HUES48 (cell line): ENCODE measurements at regions not wholly inside any gene's neighbourhood (a gene's known extent, or its start where the extent isn't known, plus 50 kb on each side); places are given as distances from the start of the nearest gene placed in this dataset.

Experiments used
- H3K27ac ChIP-seq: one replicate; pipeline ENCODE4 v1.7.0; 2013; ENCODE audit warnings: low read depth, low read length, inconsistent platforms
- H3K27me3 ChIP-seq: 2 replicates; pipeline ENCODE4 v1.6.1; 2013; ENCODE audit warnings: mild to moderate bottlenecking, low read length; ENCODE audit not compliant: control insufficient read depth, insufficient read depth
- H3K36me3 ChIP-seq: 2 replicates; pipeline ENCODE4 v1.6.1; 2013; ENCODE audit warnings: low read length; ENCODE audit not compliant: control insufficient read depth, insufficient read depth
- H3K4me1 ChIP-seq: 2 replicates; pipeline ENCODE4 v1.6.1; 2013; ENCODE audit warnings: mild to moderate bottlenecking, low read length; ENCODE audit not compliant: control insufficient read depth, insufficient read depth
- H3K4me3 ChIP-seq: 2 replicates; pipeline ENCODE4 v1.5.1; 2013; ENCODE audit warnings: mild to moderate bottlenecking, low read depth, low read length
- H3K9ac ChIP-seq: 2 replicates; pipeline ENCODE4 v1.6.1; 2013; ENCODE audit warnings: mild to moderate bottlenecking, low read depth, low read length, moderate library complexity
- H3K9me3 ChIP-seq: 2 replicates; pipeline ENCODE4 v1.6.1; 2013; ENCODE audit warnings: low read length; ENCODE audit not compliant: control insufficient read depth, insufficient read depth

GRCh38 chr11:109155291-109155690 lies 266.7 kb upstream of the C11orf87 start:
- H3K27ac ChIP-seq, result no peak overlapping the region
- no peaks in the 10 kb centered on the region for H3K27me3 ChIP-seq
- H3K4me1 ChIP-seq, result no peaks in the 10 kb centered on the region
- H3K36me3 ChIP-seq, result no peaks in the 10 kb centered on the region
- no peak overlapping the region for H3K4me3 ChIP-seq
- H3K9ac ChIP-seq, result no peak overlapping the region
- H3K9me3 ChIP-seq, result no peaks in the 10 kb centered on the region

GRCh38 chr11:109165035-109165434 lies 257.0 kb upstream of the C11orf87 start:
- no peaks in the 10 kb centered on the region for H3K27me3 ChIP-seq
- no peak overlapping the region for H3K9ac ChIP-seq
- no peaks in the 10 kb centered on the region for H3K9me3 ChIP-seq
- no peaks in the 10 kb centered on the region for H3K36me3 ChIP-seq
- no peaks in the 10 kb centered on the region for H3K4me1 ChIP-seq
- H3K4me3 ChIP-seq, result no peak overlapping the region
- no peak overlapping the region for H3K27ac ChIP-seq

GRCh38 chr11:109166441-109166840 lies 255.5 kb upstream of the C11orf87 start:
- Histone ChIP-seq H3K27ac (no peak overlapping the region), H3K27me3 (no peaks in the 10 kb centered on the region)

GRCh38 chr11:109173504-109173903 lies 248.5 kb upstream of the C11orf87 start:
- Histone ChIP-seq H3K9ac (no peak overlapping the region), H3K4me1 (no peaks in the 10 kb centered on the region), H3K27ac (no peak overlapping the region), H3K36me3 (no peaks in the 10 kb centered on the region), H3K9me3 (no peaks in the 10 kb centered on the region), H3K4me3 (no peak overlapping the region), H3K27me3 (no peaks in the 10 kb centered on the region)

More at GRCh38 chr11:109166441-109166840, 255.5 kb upstream of the C11orf87 start:
- Histone ChIP-seq H3K4me3 (no peak overlapping the region), H3K36me3 (no peaks in the 10 kb centered on the region), H3K4me1 (no peaks in the 10 kb centered on the region), H3K9me3 (no peaks in the 10 kb centered on the region), H3K9ac (no peak overlapping the region)

GRCh38 chr11:109184376-109184775 lies 237.6 kb upstream of the C11orf87 start:
- no peak overlapping the region for H3K9ac ChIP-seq
- no peaks in the 10 kb centered on the region for H3K36me3 ChIP-seq
- peaks cover 7% of the 10 kb centered on the region; the same call in 1 of the 2 replicates for H3K9me3 ChIP-seq
- H3K27ac ChIP-seq, result no peak overlapping the region
- H3K27me3 ChIP-seq, result no peaks in the 10 kb centered on the region
- H3K4me1 ChIP-seq, result no peaks in the 10 kb centered on the region
- no peak overlapping the region for H3K4me3 ChIP-seq

- Histone ChIP-seq H3K4me3 (no peak overlapping the region), H3K36me3 (no peaks in the 10 kb centered on the region), H3K27me3 (no peaks in the 10 kb centered on the region), H3K4me1 (no peaks in the 10 kb centered on the region), H3K9ac (no peak overlapping the region), H3K9me3 (no peaks in the 10 kb centered on the region), H3K27ac (no peak overlapping the region)
These were observed 229.1 kb upstream of the C11orf87 start for GRCh38 chr11:109192864-109193263.

GRCh38 chr11:109193880-109194279 lies 228.1 kb upstream of the C11orf87 start:
- no peaks in the 10 kb centered on the region for H3K9me3 ChIP-seq
- no peaks in the 10 kb centered on the region for H3K4me1 ChIP-seq
- H3K27ac ChIP-seq, result no peak overlapping the region
- H3K36me3 ChIP-seq, result no peaks in the 10 kb centered on the region
- H3K27me3 ChIP-seq, result no peaks in the 10 kb centered on the region
- no peak overlapping the region for H3K9ac ChIP-seq
- no peak overlapping the region for H3K4me3 ChIP-seq

GRCh38 chr11:109196016-109196415 lies 226.0 kb upstream of the C11orf87 start:
- Histone ChIP-seq H3K27me3 (no peaks in the 10 kb centered on the region), H3K9ac (no peak overlapping the region), H3K4me1 (no peaks in the 10 kb centered on the region), H3K36me3 (no peaks in the 10 kb centered on the region), H3K27ac (no peak overlapping the region), H3K4me3 (no peak overlapping the region), H3K9me3 (no peaks in the 10 kb centered on the region)

- no peaks in the 10 kb centered on the region for H3K27me3 ChIP-seq
- H3K9ac ChIP-seq, result no peak overlapping the region
- H3K9me3 ChIP-seq, result no peaks in the 10 kb centered on the region
- H3K4me3 ChIP-seq, result no peak overlapping the region
- no peaks in the 10 kb centered on the region for H3K4me1 ChIP-seq
- no peaks in the 10 kb centered on the region for H3K36me3 ChIP-seq
- H3K27ac ChIP-seq, result no peak overlapping the region
These were observed 224.3 kb upstream of the C11orf87 start for GRCh38 chr11:109197656-109198055.

GRCh38 chr11:109203176-109203575 lies 218.8 kb upstream of the C11orf87 start:
- no peak overlapping the region for H3K4me3 ChIP-seq
- H3K27ac ChIP-seq, result no peak overlapping the region
- no peaks in the 10 kb centered on the region for H3K27me3 ChIP-seq
- H3K9ac ChIP-seq, result no peak overlapping the region
- no peaks in the 10 kb centered on the region for H3K4me1 ChIP-seq
- H3K36me3 ChIP-seq, result no peaks in the 10 kb centered on the region
- peaks cover 2% of the 10 kb centered on the region; the same call in 1 of the 2 replicates for H3K9me3 ChIP-seq

- Histone ChIP-seq H3K36me3 (no peaks in the 10 kb centered on the region), H3K9me3 (peaks cover 2% of the 10 kb centered on the region; the same call in 1 of the 2 replicates), H3K4me3 (no peak overlapping the region), H3K4me1 (no peaks in the 10 kb centered on the region), H3K9ac (no peak overlapping the region), H3K27ac (no peak overlapping the region), H3K27me3 (no peaks in the 10 kb centered on the region)
These were observed 216.7 kb upstream of the C11orf87 start for GRCh38 chr11:109205312-109205711.

GRCh38 chr11:109208121-109208520 lies 213.9 kb upstream of the C11orf87 start:
- Histone ChIP-seq H3K4me3 (no peak overlapping the region), H3K36me3 (no peaks in the 10 kb centered on the region), H3K9me3 (peaks cover 2% of the 10 kb centered on the region; the same call in 1 of the 2 replicates), H3K9ac (no peak overlapping the region), H3K27ac (no peak overlapping the region), H3K27me3 (no peaks in the 10 kb centered on the region), H3K4me1 (no peaks in the 10 kb centered on the region)
